B cell (primary cell): ENCODE measurements at regions not wholly inside any gene's neighbourhood (a gene's known extent, or its start where the extent isn't known, plus 50 kb on each side); places are given as distances from the start of the nearest gene placed in this dataset.

Source experiments
- ATAC-seq: fragments of 200-7000 bp; cut with Tn5 transposase; one replicate; pipeline ENCODE4 v1.10.0; 2021; ENCODE audit warnings: low read depth, mild to moderate bottlenecking, moderate number of reproducible peaks, moderate library complexity
- CTCF ChIA-PET: fragments of 350-600 bp; sonication (Branson Sonifier 250); formaldehyde crosslinking; loops from one replicate; lab custom pipeline; 2021; ENCODE audit warnings: antibody characterized with exemption, inconsistent platforms; lab: Charles Lee
- POLR2A ChIA-PET: fragments of 350-600 bp; sonication (Branson Sonifier 250); formaldehyde crosslinking; loops from one replicate; lab custom pipeline; 2021; ENCODE audit warnings: antibody characterized with exemption; lab: Charles Lee
- DNase-seq: peaks from one replicate; pipeline ENCODE4 v3.0.0; 2013
- H2AFZ ChIP-seq: 2 replicates; pipeline ENCODE4 v1.6.1; 2012; ENCODE audit warnings: mild to moderate bottlenecking, low read depth, low read length; ENCODE audit not compliant: insufficient read depth, poor library complexity, severe bottlenecking
- H3K27ac ChIP-seq, 2 donors: 1 replicate in 1 of 2; 2 replicates in 1 of 2; pipeline ENCODE4 v1.5.1; 2012 to 2013; ENCODE audit warnings: low read length in 2 of 2, mild to moderate bottlenecking in 2 of 2, moderate library complexity in 1 of 2
- H3K27me3 ChIP-seq, 4 experiments: fragments of 200-600 bp in 1 of 4; sonication (generic) in 1 of 4; replicated peaks in 1 of 4; 1 replicate in 2 of 4; 2 replicates in 2 of 4; pipeline versions ENCODE4 v1.6.1 to v1.7.0; 2013 to 2016; ENCODE audit warnings: low read length in 3 of 4, mild to moderate bottlenecking in 2 of 4, mixed read lengths in 1 of 4, moderate library complexity in 1 of 4; ENCODE audit not compliant: insufficient read depth in 4 of 4, control insufficient read depth in 3 of 4; ENCODE audit errors: control extremely low read depth in 1 of 4
- H3K36me3 ChIP-seq, 2 experiments: replicated peaks in 1 of 2; 1 replicate in 1 of 2; 2 replicates in 1 of 2; pipeline versions ENCODE4 v1.6.1 to v1.7.1; 2013; ENCODE audit warnings: low read length in 1 of 2; ENCODE audit not compliant: insufficient read depth in 2 of 2, control insufficient read depth in 1 of 2; ENCODE audit errors: control extremely low read depth in 1 of 2, extremely low read depth in 1 of 2
- H3K4me1 ChIP-seq, 2 donors: fragments of 200-600 bp in 1 of 2; sonication (generic) in 1 of 2; 1 replicate in 1 of 2; 2 replicates in 1 of 2; pipeline versions ENCODE4 v1.5.1 to v1.6.1; 2013 to 2017; ENCODE audit warnings: low read length in 2 of 2; ENCODE audit not compliant: control insufficient read depth in 2 of 2, insufficient read depth in 2 of 2
- H3K4me2 ChIP-seq: replicated peaks from 2 replicates; pipeline ENCODE3; 2012; ENCODE audit warnings: mild to moderate bottlenecking, low read depth, low read length; ENCODE audit not compliant: poor library complexity, severe bottlenecking
- H3K4me3 ChIP-seq, 5 experiments: fragments of 200-600 bp in 1 of 5; sonication (generic) in 1 of 5; 1 replicate in 3 of 5; 2 replicates in 2 of 5; pipeline versions ENCODE4 v1.5.1 to v1.7.0; 2011 to 2016; ENCODE audit warnings: low read length in 4 of 5, mild to moderate bottlenecking in 4 of 5, low read depth in 2 of 5, control low read depth in 1 of 5, moderate library complexity in 1 of 5; ENCODE audit not compliant: insufficient read depth in 1 of 5; ENCODE audit errors: control extremely low read depth in 1 of 5, extremely low read depth in 1 of 5
- H3K79me2 ChIP-seq: fragments of 200-600 bp; sonication (generic); one replicate; pipeline ENCODE4 v1.6.0; 2016; ENCODE audit warnings: low read length; ENCODE audit not compliant: control insufficient read depth, insufficient read depth
- H3K9ac ChIP-seq: fragments of 200-600 bp; sonication (generic); 2 replicates; pipeline ENCODE4 v1.6.1; 2017; ENCODE audit warnings: mild to moderate bottlenecking, low read length, moderate library complexity
- H3K9me3 ChIP-seq, 3 donors: one replicate each; pipeline versions ENCODE4 v1.6.1 to v1.7.1; 2013; ENCODE audit warnings: low read length in 2 of 3; ENCODE audit not compliant: control insufficient read depth in 2 of 3, insufficient read depth in 1 of 3; ENCODE audit errors: control extremely low read depth in 1 of 3
- H4K20me1 ChIP-seq: 2 replicates; pipeline ENCODE4 v1.6.0; 2012; ENCODE audit warnings: mild to moderate bottlenecking, low read length; ENCODE audit not compliant: insufficient read depth, control insufficient read depth, poor library complexity, severe bottlenecking
- H3K27ac Mint-ChIP-seq: one replicate; pipeline ENCODE4 v1.8.0; 2021; ENCODE audit warnings: mixed read lengths
- H3K27me3 Mint-ChIP-seq: one replicate; pipeline ENCODE4 v1.8.0; 2021; ENCODE audit warnings: mixed read lengths
- H3K4me1 Mint-ChIP-seq: one replicate; pipeline ENCODE4 v1.8.0; 2021; ENCODE audit warnings: mixed read lengths
- H3K4me3 Mint-ChIP-seq: one replicate; pipeline ENCODE4 v1.8.0; 2021; ENCODE audit warnings: mixed read lengths
- H3K9me3 Mint-ChIP-seq: one replicate; pipeline ENCODE4 v1.8.0; 2022; ENCODE audit warnings: mixed read lengths; ENCODE audit not compliant: insufficient read depth
- CTCF ChIP-seq: fragments of 200-600 bp; IDR thresholded peaks from one replicate; pipeline ENCODE4 v1.8.0; 2022; ENCODE audit warnings: antibody characterized with exemption, mild to moderate bottlenecking
- EZH2 ChIP-seq: IDR thresholded peaks from 2 replicates; pipeline ENCODE4 v1.6.1; 2012; ENCODE audit warnings: borderline replicate concordance, low read depth, mild to moderate bottlenecking, moderate library complexity, low read length; ENCODE audit not compliant: insufficient read depth, poor library complexity, severe bottlenecking
- WGBS: methylation state at CpG from one replicate; pipeline ENCODE4 v1.1.5; 2013; ENCODE audit warnings: missing lambda C conversion rate; ENCODE audit not compliant: insufficient coverage; 5-methylcytosine and 5-hydroxymethylcytosine counted together
- intact Hi-C: fragments of 100-400 bp; cut with micrococcal nuclease; formaldehyde crosslinking; loops from one replicate; pipeline ENCODE4 v1.10.0; 2022

DNA sequence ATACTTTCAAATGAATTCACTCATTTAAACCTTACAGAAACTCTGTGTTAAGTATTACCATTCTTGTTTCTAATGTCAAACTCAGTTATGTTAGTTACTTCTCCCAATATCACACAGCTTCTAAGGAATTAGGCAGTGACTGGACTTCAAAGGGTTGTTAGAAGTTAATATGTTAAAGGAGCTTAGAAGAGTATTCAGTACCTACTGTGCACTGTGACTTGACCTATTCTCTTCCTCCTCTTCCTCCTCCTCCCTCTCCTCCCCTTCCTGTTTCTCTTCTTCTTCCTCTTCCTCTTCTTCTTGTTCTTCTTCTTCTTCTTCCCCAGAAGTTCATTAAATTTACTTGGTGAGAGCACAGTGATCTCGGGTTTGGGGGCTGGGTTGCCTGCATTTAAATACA lies 325.6 kb upstream of the SLC35B3 start:
- DNase-seq (no peak), ATAC-seq (no peak)
- no peaks in the 10 kb centered on the region for H3K27me3 Mint-ChIP-seq
- Histone ChIP-seq H3K36me3 (no peaks in the 10 kb centered on the region), H4K20me1 (no peaks in the 10 kb centered on the region), H3K9ac (no peak overlapping the region), H2AFZ (no peak overlapping the region), H3K9me3 (no peaks in the 10 kb centered on the region), H3K4me1 (no peaks in the 10 kb centered on the region), H3K4me2 (no peak overlapping the region), H3K27ac (no peak overlapping the region), H3K27me3 (no peaks in the 10 kb centered on the region), H3K4me3 (no peak overlapping the region), H3K79me2 (no peaks in the 10 kb centered on the region)
- TF ChIP-seq CTCF (no peak), EZH2 (no peak)
- H3K9me3 Mint-ChIP-seq: no peaks in the 10 kb centered on the region
- intact Hi-C loops: no loop called here
- H3K4me3 Mint-ChIP-seq: no peak overlapping the region
- H3K4me1 Mint-ChIP-seq: no peaks in the 10 kb centered on the region
- no CpG with 5 or more reads among the region's 1 CpG for WGBS
- no peak overlapping the region for H3K27ac Mint-ChIP-seq
- ChIA-PET POLR2A (no interaction called here), CTCF (no interaction called here)

DNA sequence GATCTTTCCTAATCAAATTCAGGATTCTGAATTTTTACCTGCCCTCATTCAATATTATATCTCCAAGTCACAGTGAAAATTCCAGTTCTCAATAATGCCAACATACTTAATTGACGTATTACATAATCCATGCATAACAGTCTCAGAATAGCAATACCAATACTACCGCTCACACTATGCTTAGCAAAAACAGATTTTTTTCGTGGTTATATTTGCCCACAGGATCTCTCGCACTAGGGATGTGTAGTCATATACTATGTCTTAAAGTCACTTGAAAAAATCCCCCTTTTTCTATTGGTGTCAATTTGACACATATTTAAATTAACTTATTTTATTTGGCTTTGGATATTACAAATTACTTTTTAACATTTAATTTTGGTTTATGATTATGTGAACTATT lies 323.1 kb upstream of the SLC35B3 start:
- Histone ChIP-seq H3K79me2 (no peaks in the 10 kb centered on the region), H3K4me1 (no peaks in the 10 kb centered on the region), H3K4me2 (no peak overlapping the region), H3K4me3 (no peak overlapping the region), H3K9me3 (no peaks in the 10 kb centered on the region), H2AFZ (no peak overlapping the region), H3K27ac (no peak overlapping the region), H3K36me3 (no peaks in the 10 kb centered on the region), H3K9ac (no peak overlapping the region), H4K20me1 (no peaks in the 10 kb centered on the region), H3K27me3 (no peaks in the 10 kb centered on the region)
- ATAC-seq (no peak), DNase-seq (no peak)
- CTCF ChIA-PET: no interaction called here
- TF ChIP-seq EZH2 (no peak), CTCF (no peak)
- no peak overlapping the region for H3K27ac Mint-ChIP-seq
- intact Hi-C loops: no loop called here
- no peaks in the 10 kb centered on the region for H3K9me3 Mint-ChIP-seq
- H3K4me3 Mint-ChIP-seq: no peak overlapping the region
- H3K4me1 Mint-ChIP-seq: no peaks in the 10 kb centered on the region
- POLR2A ChIA-PET: no interaction called here
- no peaks in the 10 kb centered on the region for H3K27me3 Mint-ChIP-seq
- WGBS: no CpG with 5 or more reads among the region's 4 CpGs
